IMR-90 (cell line): ENCODE measurements at regions not wholly inside any gene's neighbourhood (a gene's known extent, or its start where the extent isn't known, plus 50 kb on each side); places are given as distances from the start of the nearest gene placed in this dataset.
"Not testable (repeated sequence)": the region's sequence is repeated elsewhere in the genome, so short reads cannot be mapped to it uniquely, and the experiment has no call there.

Experiments used
- ATAC-seq: fragments of 200-7000 bp; cut with Tn5 transposase; 2 replicates; pipeline ENCODE4 v1.9.1; 2020; ENCODE audit warnings: low read depth, mild to moderate bottlenecking, moderate library complexity
- BruUV-seq: library from RNA; stranded (reverse); fragments of 400-500 nt; replicated peaks from 2 replicates; lab custom pipeline; 2021; lab: Mats Ljungman, UMichigan
- CTCF ChIA-PET: fragments of 300-600 bp; formaldehyde crosslinking; extraction: SDS; loops from one replicate; lab custom pipeline; 2021; ENCODE audit warnings: antibody characterized with exemption; lab: Yijun Ruan, JAX
- POLR2A ChIA-PET: fragments of 300-600 bp; sonication (Branson Sonifier 250); formaldehyde crosslinking; loops from one replicate; lab custom pipeline; 2022; ENCODE audit warnings: antibody characterized with exemption; ENCODE audit not compliant: unreplicated experiment; lab: Charles Lee
- DNase-seq: peaks from one replicate; pipeline ENCODE4 v3.0.0; 2013
- H2AFZ ChIP-seq: replicated peaks from 2 replicates; pipeline ENCODE3; 2013; ENCODE audit warnings: low read length, mild to moderate bottlenecking; ENCODE audit not compliant: poor library complexity
- H2AK5ac ChIP-seq: 2 replicates; pipeline ENCODE4 v1.6.1; 2013; ENCODE audit warnings: low read depth, low read length, inconsistent platforms
- H2AK9ac ChIP-seq: replicated peaks from 2 replicates; pipeline ENCODE3; 2013; ENCODE audit warnings: mild to moderate bottlenecking, low read depth, low read length, moderate library complexity; ENCODE audit not compliant: poor library complexity
- H2BK120ac ChIP-seq: 2 replicates; pipeline ENCODE4 v1.6.1; 2013; ENCODE audit warnings: low read depth, low read length, inconsistent platforms
- H2BK15ac ChIP-seq: 3 replicates; pipeline ENCODE4 v1.6.1; 2013; ENCODE audit warnings: low read depth, low read length, inconsistent platforms
- H2BK20ac ChIP-seq: 2 replicates; pipeline ENCODE4 v1.6.1; 2013; ENCODE audit warnings: low read depth, mild to moderate bottlenecking, inconsistent platforms, low read length, moderate library complexity
- H2BK5ac ChIP-seq: 2 replicates; pipeline ENCODE4 v1.6.1; 2013; ENCODE audit warnings: mild to moderate bottlenecking, low read depth, low read length, inconsistent platforms; ENCODE audit not compliant: poor library complexity, severe bottlenecking
- H3K14ac ChIP-seq: replicated peaks from 2 replicates; pipeline ENCODE4 v1.6.1; 2013; ENCODE audit warnings: low read depth, low read length, inconsistent platforms
- H3K18ac ChIP-seq: 2 replicates; pipeline ENCODE4 v1.6.1; 2013; ENCODE audit warnings: low read depth, low read length, control low read depth
- H3K23ac ChIP-seq: 2 replicates; pipeline ENCODE4 v1.6.1; 2013; ENCODE audit warnings: low read depth, low read length, inconsistent platforms
- H3K27ac ChIP-seq: 2 replicates; pipeline ENCODE4 v1.5.1; 2013; ENCODE audit warnings: mild to moderate bottlenecking, control low read depth, low read length; ENCODE audit not compliant: insufficient read depth
- H3K27me3 ChIP-seq: 2 replicates; pipeline ENCODE4 v1.6.1; 2013; ENCODE audit warnings: low read length; ENCODE audit not compliant: control insufficient read depth, insufficient read depth
- H3K36me3 ChIP-seq: 2 replicates; pipeline ENCODE4 v1.6.1; 2013; ENCODE audit warnings: low read length, mixed read lengths; ENCODE audit not compliant: control insufficient read depth, insufficient read depth
- H3K4ac ChIP-seq: 2 replicates; pipeline ENCODE4 v1.6.1; 2013; ENCODE audit warnings: low read depth, low read length, inconsistent platforms
- H3K4me1 ChIP-seq: 2 replicates; pipeline ENCODE4 v1.6.1; 2013; ENCODE audit warnings: low read length, mixed read lengths; ENCODE audit not compliant: control insufficient read depth, insufficient read depth
- H3K4me2 ChIP-seq: 2 replicates; pipeline ENCODE4 v1.6.1; 2013; ENCODE audit warnings: low read depth, mild to moderate bottlenecking, control low read depth, low read length, moderate library complexity
- H3K4me3 ChIP-seq: 2 replicates; pipeline ENCODE4 v1.5.1; 2013; ENCODE audit warnings: low read depth, mild to moderate bottlenecking, control low read depth, low read length, moderate library complexity; ENCODE audit not compliant: insufficient read depth
- H3K56ac ChIP-seq: 2 replicates; pipeline ENCODE4 v1.6.1; 2013; ENCODE audit warnings: low read length, inconsistent platforms; ENCODE audit not compliant: insufficient read depth; ENCODE audit errors: extremely low read depth
- H3K79me1 ChIP-seq, 2 experiments: 2 replicates each; pipeline ENCODE4 v1.6.1; 2013; ENCODE audit warnings: low read length in 2 of 2, inconsistent platforms in 1 of 2, low read depth in 1 of 2
- H3K9ac ChIP-seq: 2 replicates; pipeline ENCODE4 v1.6.1; 2013; ENCODE audit warnings: low read depth, low read length, control low read depth
- H3K9me1 ChIP-seq: 2 replicates; pipeline ENCODE4 v1.6.1; 2013; ENCODE audit warnings: low read length, inconsistent platforms; ENCODE audit not compliant: insufficient read depth
- H3K9me3 ChIP-seq: 2 replicates; pipeline ENCODE4 v1.6.1; 2013; ENCODE audit warnings: low read length; ENCODE audit not compliant: control insufficient read depth, insufficient read depth
- H4K20me1 ChIP-seq: 2 replicates; pipeline ENCODE4 v1.6.1; 2013; ENCODE audit warnings: low read length, inconsistent platforms; ENCODE audit not compliant: insufficient read depth
- H4K5ac ChIP-seq: 2 replicates; pipeline ENCODE4 v1.6.1; 2013; ENCODE audit warnings: mild to moderate bottlenecking, low read depth, low read length, control low read depth
- H4K8ac ChIP-seq, 2 experiments: 2 replicates each; pipeline ENCODE4 v1.6.1; 2013; ENCODE audit warnings: low read depth in 2 of 2, low read length in 2 of 2, control low read depth in 1 of 2, inconsistent platforms in 1 of 2
- H4K91ac ChIP-seq: 2 replicates; pipeline ENCODE4 v1.6.1; 2013; ENCODE audit warnings: low read depth, low read length, inconsistent platforms; ENCODE audit not compliant: insufficient read depth
- BHLHE40 ChIP-seq: fragments of 150-350 bp; IDR thresholded peaks from 2 replicates; pipeline ENCODE4 v1.6.1; 2016; ENCODE audit warnings: mild to moderate bottlenecking, low read depth, low read length
- CEBPB ChIP-seq: IDR thresholded peaks from 2 replicates; pipeline ENCODE4 v1.6.1; 2012; ENCODE audit warnings: low read depth, low read length, improper control_type of control experiment
- ELK1 ChIP-seq: fragments of 150-350 bp; IDR thresholded peaks from 2 replicates; pipeline ENCODE4 v1.6.1; 2016; ENCODE audit warnings: low read depth, mild to moderate bottlenecking, low read length, moderate library complexity, borderline replicate concordance
- FOS ChIP-seq: fragments of 150-350 bp; IDR thresholded peaks from 2 replicates; pipeline ENCODE4 v1.6.1; 2016; ENCODE audit warnings: low read depth, low read length
- MAFK ChIP-seq: IDR thresholded peaks from 2 replicates; pipeline ENCODE4 v1.6.1; 2012; ENCODE audit warnings: low read depth, low read length, improper control_type of control experiment
- MAZ ChIP-seq: IDR thresholded peaks from 2 replicates; pipeline ENCODE4 v1.6.1; 2012; ENCODE audit warnings: low read depth, mild to moderate bottlenecking, low read length, improper control_type of control experiment, moderate library complexity, borderline replicate concordance
- NFE2L2 ChIP-seq: fragments of 150-350 bp; IDR thresholded peaks from 2 replicates; pipeline ENCODE4 v1.6.1; 2016; ENCODE audit warnings: low read depth, mild to moderate bottlenecking, low read length
- POLR2A ChIP-seq: IDR thresholded peaks from 2 replicates; pipeline ENCODE4 v1.6.1; 2012; ENCODE audit warnings: mild to moderate bottlenecking, low read depth, low read length
- RCOR1 ChIP-seq: IDR thresholded peaks from 2 replicates; pipeline ENCODE4 v1.6.1; 2012; ENCODE audit warnings: mild to moderate bottlenecking, low read length, improper control_type of control experiment; ENCODE audit not compliant: insufficient replicate concordance
- RFX5 ChIP-seq: IDR thresholded peaks from 2 replicates; pipeline ENCODE4 v1.8.0; 2012; ENCODE audit warnings: low read depth, mild to moderate bottlenecking, low read length, moderate library complexity
- WGBS, 2 experiments: methylation state at CpG; one replicate each; pipeline versions ENCODE4 v1.1.5 to v1.1.7; 2013; ENCODE audit warnings: missing lambda C conversion rate in 2 of 2; ENCODE audit not compliant: insufficient read length in 1 of 2; ENCODE audit errors: extremely low coverage in 2 of 2; 5-methylcytosine and 5-hydroxymethylcytosine counted together
- dilution Hi-C: fragments of 300-500 bp; cut with HindIII; formaldehyde crosslinking; loops from one replicate; pipeline ENCODE4 v1.14.3; 2018; ENCODE audit warnings: low sequenced_read_pairs; ENCODE audit not compliant: unreplicated experiment
- in situ Hi-C: fragments of 300-500 bp; cut with MboI; formaldehyde crosslinking; loops from 3 replicates; pipeline ENCODE4 v1.14.3; 2019; ENCODE audit warnings: low sequenced_read_pairs, inconsistent platforms, mixed read lengths
- intact Hi-C: fragments of 100-400 bp; cut with micrococcal nuclease; formaldehyde crosslinking; loops from 2 replicates; pipeline ENCODE4 v1.10.0; 2022

GRCh38 chr3:145457825-145458552 lies 703.0 kb downstream of the PLOD2 start:
- WGBS, 2 experiments = no CpG with 5 or more reads among the region's 6 CpGs

GRCh38 chr3:145459681-145460080 lies 701.3 kb downstream of the PLOD2 start:
- DNase-seq, H3K14ac ChIP-seq, H2BK15ac ChIP-seq, H2AK5ac ChIP-seq, H3K4me3 ChIP-seq, H3K18ac ChIP-seq, H3K79me1 ChIP-seq, H2BK20ac ChIP-seq, H3K4ac ChIP-seq, H3K4me1 ChIP-seq, H3K9me3 ChIP-seq, H2BK120ac ChIP-seq, H3K9ac ChIP-seq, ATAC-seq, BruUV-seq, H2AK9ac ChIP-seq, intact Hi-C loops, H2BK5ac ChIP-seq, dilution Hi-C loops, H3K27me3 ChIP-seq, H2AFZ ChIP-seq, H3K4me2 ChIP-seq, in situ Hi-C loops, H3K36me3 ChIP-seq, H3K27ac ChIP-seq, H4K91ac ChIP-seq, H4K20me1 ChIP-seq, POLR2A ChIA-PET, H3K56ac ChIP-seq, CTCF ChIA-PET, H3K9me1 ChIP-seq, H4K8ac ChIP-seq, H4K5ac ChIP-seq, H3K23ac ChIP-seq: not testable (repeated sequence)
- no CpG with 5 or more reads among the region's 1 CpG for WGBS, 2 experiments

More at GRCh38 chr3:145457825-145458552, 703.0 kb downstream of the PLOD2 start:
- no peak overlapping the region for H4K91ac ChIP-seq
- no peak overlapping the region for H2BK15ac ChIP-seq
- no peak for TF ChIP-seq RFX5
- no peak for TF ChIP-seq CEBPB
- no peak for TF ChIP-seq RCOR1
- no peak for TF ChIP-seq NFE2L2
- TF ChIP-seq POLR2A = no peak
- TF ChIP-seq MAZ = no peak
- no peak for TF ChIP-seq ELK1
- no peak for TF ChIP-seq MAFK
- TF ChIP-seq BHLHE40 = no peak
- TF ChIP-seq FOS = no peak
- H4K5ac ChIP-seq = no peak overlapping the region
- H3K36me3 ChIP-seq = no peaks in the 10 kb centered on the region
- no peak overlapping the region for H3K4me2 ChIP-seq
- no peak overlapping the region for H2AFZ ChIP-seq
- no peak overlapping the region for H3K56ac ChIP-seq
- CTCF ChIA-PET = no interaction called here
- no peak overlapping the region for H3K9ac ChIP-seq
- H3K9me3 ChIP-seq = no peaks in the 10 kb centered on the region
- POLR2A ChIA-PET = no interaction called here
- no peaks in the 10 kb centered on the region for H3K27me3 ChIP-seq
- DNase-seq (no peak), ATAC-seq (no peak)
- H2BK5ac ChIP-seq = no peak overlapping the region
- H2AK5ac ChIP-seq = no peak overlapping the region
- no peak overlapping the region for H3K27ac ChIP-seq
- dilution Hi-C loops = no loop called here
- no TSS peak for BruUV-seq
- intact Hi-C loops = no loop called here
- H3K9me1 ChIP-seq = no peaks in the 10 kb centered on the region
- no peak overlapping the region for H2BK20ac ChIP-seq
- no peaks in the 10 kb centered on the region for H3K4me1 ChIP-seq
- H3K4ac ChIP-seq = no peak overlapping the region
- H4K20me1 ChIP-seq = no peaks in the 10 kb centered on the region
- H4K8ac ChIP-seq = no peak overlapping the region
- in situ Hi-C loops = no loop called here
- no peak overlapping the region for H2BK120ac ChIP-seq
- no peaks in the 10 kb centered on the region for H3K79me1 ChIP-seq
- no peak overlapping the region for H3K23ac ChIP-seq
- H3K18ac ChIP-seq = no peak overlapping the region
- H3K14ac ChIP-seq = no peak overlapping the region
- H3K4me3 ChIP-seq = no peak overlapping the region
- no peak overlapping the region for H2AK9ac ChIP-seq
